Left colon (tissue), 2 donors: ENCODE measurements at regions not wholly inside any gene's neighbourhood (a gene's known extent, or its start where the extent isn't known, plus 50 kb on each side); places are given as distances from the start of the nearest gene placed in this dataset.

Source experiments
- ATAC-seq: fragments of 200-7000 bp; cut with Tn5 transposase; one replicate; pipeline ENCODE4 v1.9.1; 2020; ENCODE audit warnings: mild to moderate bottlenecking, moderate library complexity
- DNase-seq, 2 donors: peaks; one replicate each; pipeline ENCODE4 v3.0.0-alpha.2; 2020
- intact Hi-C, 2 donors: fragments of 100-400 bp; cut with DNase I in 1 of 2; cut with micrococcal nuclease in 1 of 2; formaldehyde crosslinking; loops; one replicate each; pipeline versions ENCODE4 v1.11.2 to v1.14.0; 2022; cut with DNase I, micrococcal nuclease
- donor health status: DM: no; HTN: no; CAD: no.
- donor health status: DM: yes; HTN: yes; CAD: no.

GRCh38 chr22:48199667-48200066 is 1437.2 kb downstream of the TBC1D22A start:
- ATAC-seq (no peak), DNase-seq (no peak)
- intact Hi-C loops, result no loop called here

GRCh38 chr22:48198489-48199459 is 1436.3 kb downstream of the TBC1D22A start:
- intact Hi-C loops, result no loop called here
- peak; percentile 42 for ATAC-seq
- DNase-seq, result no peak

- intact Hi-C loops, result no loop called here
- DNase-seq (no peak), ATAC-seq (no peak)
Measured at GRCh38 chr22:48197189-48197690, 1434.8 kb downstream of the TBC1D22A start.

GRCh38 chr22:48192920-48193319 is 1430.5 kb downstream of the TBC1D22A start:
- DNase-seq (no peak), ATAC-seq (no peak)
- intact Hi-C loops, result no loop called here

- ATAC-seq (no peak), DNase-seq (no peak)
- intact Hi-C loops, result no loop called here
Measured at GRCh38 chr22:48192071-48192470, 1429.6 kb downstream of the TBC1D22A start.

- no peak for DNase-seq
- ATAC-seq, result no peak
- intact Hi-C loops, result no loop called here
Measured at GRCh38 chr22:48188231-48188721, 1425.8 kb downstream of the TBC1D22A start.

GRCh38 chr22:48187356-48187755 is 1424.9 kb downstream of the TBC1D22A start:
- no peak for ATAC-seq
- no peak for DNase-seq
- intact Hi-C loops, result no loop called here

GRCh38 chr22:48186146-48186790 is 1423.8 kb downstream of the TBC1D22A start:
- ATAC-seq, result no peak
- intact Hi-C loops, result no loop called here

GRCh38 chr22:48185071-48186055 is 1422.9 kb downstream of the TBC1D22A start:
- ATAC-seq (no peak), DNase-seq (no peak)
- intact Hi-C loops, result no loop called here

More at GRCh38 chr22:48186146-48186790, 1423.8 kb downstream of the TBC1D22A start:
- DNase-seq, result no peak

GRCh38 chr22:48182846-48183805 is 1420.7 kb downstream of the TBC1D22A start:
- intact Hi-C loops, result no loop called here
- DNase-seq (no peak), ATAC-seq (no peak)

- ATAC-seq, result no peak
- intact Hi-C loops, result no loop called here
- no peak for DNase-seq
Measured at GRCh38 chr22:48182031-48182430, 1419.6 kb downstream of the TBC1D22A start.

GRCh38 chr22:48181263-48181955 is 1419.0 kb downstream of the TBC1D22A start:
- intact Hi-C loops, result no loop called here
- DNase-seq (no peak), ATAC-seq (no peak)

GRCh38 chr22:48180631-48181030 is 1418.2 kb downstream of the TBC1D22A start:
- ATAC-seq, result no peak
- intact Hi-C loops, result no loop called here
- no peak for DNase-seq

- intact Hi-C loops, result no loop called here
- no peak for ATAC-seq
Measured at GRCh38 chr22:48179571-48180546, 1417.4 kb downstream of the TBC1D22A start.

GRCh38 chr22:48178536-48178935 is 1416.1 kb downstream of the TBC1D22A start:
- DNase-seq (no peak), ATAC-seq (no peak)
- intact Hi-C loops, result no loop called here

More at GRCh38 chr22:48179571-48180546, 1417.4 kb downstream of the TBC1D22A start:
- no peak for DNase-seq

- ATAC-seq (no peak), DNase-seq (no peak)
- intact Hi-C loops, result no loop called here
Measured at GRCh38 chr22:48177631-48178030, 1415.2 kb downstream of the TBC1D22A start.
